ENCODE measurements at regions not wholly inside any gene's neighbourhood (a gene's known extent, or its start where the extent isn't known, plus 50 kb on each side); places are given as distances from the start of the nearest gene placed in this dataset.

- TF ChIP-seq CTCF (conservative IDR thresholded peaks at IDR 0.05), result no peak
- no peak overlapping the region for H3K27ac ChIP-seq
Measured at GRCh38 chr5:156253130-156253529, 73.8 kb upstream of the SGCD start.

GRCh38 chr5:156254196-156254595 is 72.8 kb upstream of the SGCD start:
- H3K27ac ChIP-seq, result no peak overlapping the region
- no peak for TF ChIP-seq CTCF (conservative IDR thresholded peaks at IDR 0.05)

- no peak for TF ChIP-seq CTCF (conservative IDR thresholded peaks at IDR 0.05)
- no peak overlapping the region for H3K27ac ChIP-seq
Measured at GRCh38 chr5:156256642-156257041, 70.3 kb upstream of the SGCD start.

GRCh38 chr5:156258934-156259333 is 68.0 kb upstream of the SGCD start:
- no peak overlapping the region for H3K27ac ChIP-seq
- TF ChIP-seq CTCF (conservative IDR thresholded peaks at IDR 0.05), result no peak

GRCh38 chr5:156259618-156260017 is 67.3 kb upstream of the SGCD start:
- H3K27ac ChIP-seq, result no peak overlapping the region
- TF ChIP-seq CTCF (conservative IDR thresholded peaks at IDR 0.05), result no peak

- H3K27ac ChIP-seq, result no peak overlapping the region
- TF ChIP-seq CTCF (conservative IDR thresholded peaks at IDR 0.05), result no peak
Measured at GRCh38 chr5:156261275-156261939, 65.6 kb upstream of the SGCD start.

- H3K27ac ChIP-seq, result no peak overlapping the region
- TF ChIP-seq CTCF (conservative IDR thresholded peaks at IDR 0.05), result no peak
Measured at GRCh38 chr5:156271569-156271968, 55.4 kb upstream of the SGCD start.
